ENCODE measurements at regions not wholly inside any gene's neighbourhood (a gene's known extent, or its start where the extent isn't known, plus 50 kb on each side); places are given as distances from the start of the nearest gene placed in this dataset.

DNA sequence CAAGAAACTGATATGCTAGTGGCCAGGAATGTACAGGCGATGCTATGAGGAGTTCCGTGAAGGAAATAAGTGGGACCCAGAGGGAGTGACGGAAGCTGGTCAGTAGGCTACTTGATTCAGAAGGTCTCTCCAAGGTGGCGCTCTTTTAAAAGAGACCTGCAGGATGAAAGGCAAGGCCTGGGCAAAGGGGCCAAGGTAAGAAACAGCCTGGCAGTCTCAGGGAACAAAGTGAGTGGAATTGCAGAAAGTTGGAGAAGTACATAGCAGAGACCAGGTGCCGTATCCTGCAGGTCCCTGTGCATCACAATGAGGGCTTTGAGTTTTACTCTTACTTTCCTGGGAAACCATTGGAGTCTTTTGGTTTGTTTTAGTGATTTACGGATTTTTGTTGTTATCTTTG, 905.6 kb downstream of the BCL11B start:
- in situ Hi-C loops (cut with HindIII; ENCODE audit: low sequenced_read_pairs), result no loop called here

DNA sequence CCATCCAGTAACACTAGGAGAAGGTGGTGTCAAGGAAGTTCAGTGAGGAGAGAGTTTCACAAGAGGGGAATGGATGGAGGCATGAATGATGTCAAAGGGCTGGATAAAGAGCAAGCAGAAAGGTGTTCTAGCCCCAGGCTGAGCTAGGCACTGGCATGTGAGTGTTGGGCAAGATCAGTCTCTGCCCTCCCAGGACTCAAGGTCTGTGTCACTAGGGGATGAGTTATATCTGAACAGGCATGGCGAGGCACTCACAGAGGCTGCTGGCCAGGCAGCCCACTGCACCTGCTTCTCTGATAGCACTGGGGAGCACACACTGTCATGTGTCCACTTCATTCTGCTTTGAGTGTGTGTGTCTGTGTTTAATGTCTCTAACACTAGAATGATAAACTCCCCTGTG, 903.8 kb downstream of the BCL11B start:
- in situ Hi-C loops (cut with HindIII; ENCODE audit: low sequenced_read_pairs), result no loop called here

DNA sequence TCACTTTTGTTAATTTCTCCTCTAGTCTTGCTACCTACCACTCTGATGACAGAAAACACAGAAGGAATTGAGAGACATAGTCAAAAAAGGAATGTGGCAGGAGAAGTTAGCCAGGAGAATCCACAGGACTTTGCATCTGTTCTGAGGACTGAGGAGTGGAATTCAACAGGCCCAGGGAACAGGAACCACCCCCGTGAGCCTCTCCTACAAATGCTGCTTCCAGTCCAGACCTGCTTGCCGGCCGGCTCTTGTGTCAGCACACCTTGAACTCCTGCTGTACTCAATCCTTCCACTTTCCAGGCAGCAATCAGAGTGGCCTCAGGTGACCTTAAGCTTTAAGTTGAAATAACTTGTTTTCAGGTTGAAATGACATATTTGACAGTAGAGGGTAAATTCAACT, 903.1 kb downstream of the BCL11B start:
- in situ Hi-C loops (cut with HindIII; ENCODE audit: low sequenced_read_pairs), result no loop called here

DNA sequence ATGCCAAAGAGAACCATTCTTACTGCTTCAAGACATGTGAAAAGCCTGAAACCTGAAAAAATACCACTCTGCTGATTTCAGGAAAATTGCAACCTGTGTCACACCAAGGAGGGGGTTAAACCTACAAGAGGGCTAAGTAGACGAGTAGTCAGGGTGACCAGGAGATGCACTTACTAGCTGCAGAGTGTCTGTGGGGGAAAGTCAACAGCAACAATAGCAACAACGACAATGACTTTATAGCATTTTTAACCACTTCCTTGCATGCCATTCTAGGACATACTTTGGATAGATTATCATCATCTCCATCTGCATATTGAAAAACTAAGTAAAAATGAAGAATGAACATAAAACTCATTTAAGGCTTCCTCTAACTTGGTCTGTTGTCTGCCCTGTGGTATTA, 902.7 kb downstream of the BCL11B start:
- in situ Hi-C loops (cut with HindIII; ENCODE audit: low sequenced_read_pairs), result no loop called here

- in situ Hi-C loops (cut with HindIII; ENCODE audit: low sequenced_read_pairs), result no loop called here
Observed at GRCh38 chr14:98370352-98370751, 901.6 kb downstream of the BCL11B start.

- in situ Hi-C loops (cut with HindIII; ENCODE audit: low sequenced_read_pairs), result no loop called here
Observed at GRCh38 chr14:98371141-98371540, 900.9 kb downstream of the BCL11B start.

DNA sequence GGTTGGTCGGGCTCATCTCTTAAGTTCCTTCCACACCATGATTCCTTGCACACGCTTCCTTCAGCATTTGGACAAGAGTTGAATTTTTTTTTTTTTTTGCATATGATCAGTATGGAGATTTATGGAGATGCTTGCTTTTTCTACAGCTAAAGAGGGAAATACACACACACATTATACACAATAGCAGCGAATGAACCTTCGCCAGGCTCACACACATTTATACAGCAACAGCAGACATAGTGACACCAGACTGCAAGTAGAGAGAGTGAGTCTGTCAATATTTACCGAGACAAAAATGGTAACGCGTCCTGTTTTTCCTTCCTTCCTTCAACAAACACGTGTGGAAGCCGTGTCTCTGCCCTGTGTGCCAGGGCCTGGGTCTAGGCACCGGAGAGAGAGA, 897.9 kb downstream of the BCL11B start:
- in situ Hi-C loops (cut with HindIII; ENCODE audit: low sequenced_read_pairs), result no loop called here

- in situ Hi-C loops (cut with HindIII; ENCODE audit: low sequenced_read_pairs), result no loop called here
Observed at GRCh38 chr14:98375566-98375965, 896.4 kb downstream of the BCL11B start.

DNA sequence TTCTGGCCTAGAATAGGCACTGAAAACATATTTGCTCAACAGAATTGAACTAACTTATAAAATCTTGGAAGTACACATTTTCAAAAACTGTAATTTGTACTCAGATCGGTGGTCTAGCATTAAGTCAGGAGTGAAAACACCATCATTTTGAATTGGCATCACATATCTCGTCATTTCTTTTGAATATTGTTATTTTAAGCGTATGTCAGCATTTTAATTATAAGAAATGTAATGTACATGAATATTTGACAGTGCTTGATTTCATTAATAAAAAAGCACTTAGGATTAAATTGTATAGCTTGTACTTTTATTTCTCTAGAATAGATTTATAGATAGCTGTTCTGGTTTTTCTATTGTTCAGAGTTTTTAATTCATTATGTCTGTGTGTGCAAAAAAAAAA, 892.2 kb downstream of the BCL11B start:
- in situ Hi-C loops (cut with HindIII; ENCODE audit: low sequenced_read_pairs), result no loop called here

GRCh38 chr14:98382662-98383061, 889.3 kb downstream of the BCL11B start:
- in situ Hi-C loops (cut with HindIII; ENCODE audit: low sequenced_read_pairs), result no loop called here

DNA sequence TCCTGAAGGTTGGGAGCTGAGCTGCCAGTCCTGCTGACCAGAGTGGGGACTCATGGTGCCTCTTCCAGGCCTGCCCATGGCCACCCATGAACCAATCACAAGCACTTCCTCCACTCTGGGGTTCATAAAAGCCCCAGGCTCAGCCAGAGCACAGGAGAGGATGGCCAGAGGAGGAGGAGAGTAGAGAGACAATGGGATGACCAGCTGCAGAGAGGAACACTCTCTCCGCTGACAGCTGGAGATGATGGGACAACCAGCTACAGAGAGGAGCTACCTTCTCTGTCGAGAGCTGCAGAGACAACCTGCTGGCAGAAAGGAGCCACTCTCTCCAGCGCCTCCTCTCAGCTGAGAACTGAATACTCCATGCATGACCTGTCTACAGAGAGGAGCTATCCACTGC, 886.1 kb downstream of the BCL11B start:
- in situ Hi-C loops (cut with HindIII; ENCODE audit: low sequenced_read_pairs), result no loop called here

DNA sequence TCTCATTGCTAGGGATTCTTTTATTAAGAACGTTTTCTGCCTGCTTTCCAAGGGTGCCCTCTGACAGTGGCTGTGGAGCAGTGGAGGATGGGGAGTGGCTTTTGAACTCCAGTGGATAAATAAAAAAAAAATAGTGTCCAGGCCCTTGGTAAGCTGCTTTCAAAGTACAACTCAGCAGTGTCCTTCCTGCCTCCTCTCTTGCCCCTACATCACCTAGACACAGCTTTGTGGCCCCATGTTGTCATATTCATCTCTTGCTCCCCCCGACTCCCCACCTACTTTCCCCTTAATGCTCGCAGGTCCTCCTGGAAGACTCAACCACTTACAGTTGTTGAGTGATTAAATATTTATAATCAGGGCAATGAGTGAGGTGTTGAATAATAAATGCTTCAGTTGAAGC, 880.9 kb downstream of the BCL11B start:
- in situ Hi-C loops (cut with HindIII; ENCODE audit: low sequenced_read_pairs), result no loop called here

DNA sequence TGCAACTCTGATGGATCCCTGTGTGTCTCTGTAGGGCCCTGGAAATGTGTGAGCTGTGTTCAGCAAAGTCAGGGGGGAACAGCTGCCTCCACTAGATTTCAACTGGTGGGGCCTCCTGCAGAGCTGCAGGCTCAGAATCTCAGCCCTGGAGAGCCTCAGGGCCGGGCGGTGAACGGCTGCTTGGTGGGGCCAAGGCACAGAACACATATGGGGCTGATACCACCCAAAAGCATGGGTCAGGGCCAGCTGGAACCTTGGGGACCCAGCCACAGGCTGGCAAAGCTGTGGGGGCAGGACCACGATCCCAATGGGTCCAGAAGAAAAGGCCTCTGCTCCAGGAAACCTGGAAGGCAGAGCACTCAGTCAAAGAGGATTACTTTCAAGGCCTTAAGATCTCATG, 878.5 kb downstream of the BCL11B start:
- in situ Hi-C loops (cut with HindIII; ENCODE audit: low sequenced_read_pairs), result no loop called here

- in situ Hi-C loops (cut with HindIII; ENCODE audit: low sequenced_read_pairs), result no loop called here
Observed at GRCh38 chr14:98404811-98405210, 867.2 kb downstream of the BCL11B start.

DNA sequence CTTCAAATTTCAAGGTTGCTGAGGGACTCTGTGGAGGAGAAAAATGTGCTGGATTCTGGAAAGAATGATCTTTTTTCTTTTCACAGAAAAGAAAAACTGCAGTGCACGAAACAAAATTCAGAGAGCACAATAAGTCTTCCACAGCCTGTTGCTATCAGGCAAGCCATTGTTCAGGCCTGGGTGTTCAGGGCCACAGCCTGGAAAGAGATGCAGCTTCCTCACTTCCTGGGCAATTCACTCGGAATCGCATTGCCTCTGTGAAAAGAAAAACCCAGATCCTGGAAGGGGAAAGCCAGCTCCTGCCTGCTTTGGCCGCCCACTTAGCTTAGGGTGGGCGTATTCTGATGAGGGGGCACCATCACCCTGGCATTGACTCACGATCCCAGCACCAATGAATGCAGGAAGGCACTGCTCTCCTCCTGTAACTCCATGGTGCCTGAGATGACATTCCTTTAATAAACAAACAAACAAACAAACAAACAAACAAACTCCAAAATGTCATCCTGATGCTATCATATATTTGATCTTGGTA, 863.9 kb downstream of the BCL11B start:
- in situ Hi-C loops (cut with HindIII; ENCODE audit: low sequenced_read_pairs), result no loop called here

DNA sequence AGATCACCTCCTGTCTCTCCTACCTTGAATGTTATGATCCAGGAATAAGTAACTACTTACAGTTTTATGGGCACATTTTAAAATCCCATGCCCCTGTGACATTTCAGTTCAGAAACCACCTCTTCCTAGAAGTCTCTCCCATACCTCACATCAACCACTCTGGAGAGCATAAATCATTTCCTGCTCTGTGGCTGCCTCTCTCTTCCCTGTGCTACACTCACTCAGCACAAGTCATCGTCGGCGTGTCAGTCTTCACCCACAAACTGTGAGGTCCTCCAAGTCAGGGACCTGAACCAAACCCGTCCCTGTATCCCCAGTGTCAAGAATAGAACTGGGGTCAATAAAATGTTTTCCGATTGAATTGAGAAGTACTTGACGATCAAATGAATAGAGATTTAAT, 863.3 kb downstream of the BCL11B start:
- in situ Hi-C loops (cut with HindIII; ENCODE audit: low sequenced_read_pairs), result no loop called here

DNA sequence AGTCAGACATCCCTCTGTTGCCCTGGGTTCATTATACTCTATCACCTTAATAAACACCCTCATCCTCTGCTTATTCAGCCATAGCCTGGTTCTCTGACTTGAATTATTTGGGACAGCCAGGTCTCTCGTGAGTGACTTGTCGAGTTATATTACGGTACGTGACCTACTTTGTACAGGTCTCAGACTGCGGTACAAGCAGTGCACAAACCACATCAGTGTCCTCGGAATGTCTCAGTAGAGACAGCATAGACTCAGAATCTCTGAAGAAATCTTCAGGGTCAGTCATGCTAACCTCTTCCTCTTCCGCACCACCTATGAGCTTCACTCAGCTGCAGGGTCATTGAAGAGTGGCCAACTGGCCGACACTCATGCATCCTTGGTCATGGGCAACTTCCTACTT, 860.8 kb downstream of the BCL11B start:
- in situ Hi-C loops (cut with HindIII; ENCODE audit: low sequenced_read_pairs), result no loop called here

DNA sequence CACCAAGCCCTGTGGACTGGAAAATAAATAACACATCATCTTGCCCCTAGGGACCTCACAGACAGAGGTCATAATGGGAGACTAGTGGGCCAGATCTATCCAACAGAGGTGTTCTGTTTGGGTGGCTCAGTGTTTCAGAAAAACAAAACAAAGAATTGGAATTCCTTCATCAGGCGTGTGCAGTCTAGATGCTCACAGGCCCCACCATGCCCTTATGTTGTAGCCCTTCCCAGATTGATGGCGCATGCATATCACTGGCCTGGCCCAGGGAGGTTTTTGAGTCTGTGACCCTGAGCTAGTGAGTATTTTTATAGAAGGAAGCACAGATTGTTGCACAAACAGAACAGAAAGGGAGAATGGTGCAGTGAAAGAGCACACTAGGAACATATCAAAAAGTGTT, 859.6 kb downstream of the BCL11B start:
- in situ Hi-C loops (cut with HindIII; ENCODE audit: low sequenced_read_pairs), result no loop called here

DNA sequence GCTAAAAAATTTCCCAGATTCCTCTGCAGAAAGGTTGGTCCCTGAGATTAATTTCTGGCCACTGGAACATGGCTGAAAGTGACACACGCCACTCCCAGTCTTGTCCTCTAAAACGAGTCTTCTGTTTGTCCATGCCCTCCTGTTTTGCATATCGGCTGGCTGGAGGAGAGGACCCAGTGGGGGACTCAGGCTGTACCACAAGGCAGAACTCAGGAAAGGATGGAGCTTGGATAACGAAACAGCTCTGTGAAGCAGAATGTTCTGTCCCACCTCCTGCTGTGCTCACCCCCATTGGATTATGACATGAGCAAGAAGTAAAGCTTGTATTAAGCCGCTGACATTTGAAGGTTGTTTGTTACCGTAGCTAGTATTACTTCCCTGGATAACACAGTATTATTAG, 856.2 kb downstream of the BCL11B start:
- in situ Hi-C loops (cut with HindIII; ENCODE audit: low sequenced_read_pairs), result no loop called here

- in situ Hi-C loops (cut with HindIII; ENCODE audit: low sequenced_read_pairs), result no loop called here
Observed at GRCh38 chr14:98417001-98417400, 855.0 kb downstream of the BCL11B start.

DNA sequence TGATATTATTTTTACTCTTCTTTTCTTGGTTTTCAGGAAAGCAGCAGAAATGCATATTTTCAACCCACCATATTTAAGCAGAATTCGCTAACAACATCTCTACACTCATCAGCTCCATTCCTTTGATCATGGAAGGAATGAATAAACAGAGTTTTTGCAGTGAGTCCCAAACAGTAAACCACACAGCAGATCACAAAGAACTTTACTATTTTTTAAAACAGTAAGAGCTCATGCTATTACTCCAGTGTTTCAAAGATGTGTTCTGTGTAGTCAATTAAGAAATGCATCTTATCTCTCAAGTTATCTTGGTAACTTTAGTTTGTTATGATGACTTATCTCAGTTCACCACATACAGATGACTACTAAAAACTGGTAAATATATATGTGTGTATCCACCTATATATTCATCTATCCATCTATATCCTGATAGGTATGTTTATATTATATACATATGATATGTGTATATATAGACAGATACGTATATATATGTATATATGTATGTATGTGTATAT, 843.5 kb downstream of the BCL11B start:
- in situ Hi-C loops (cut with HindIII; ENCODE audit: low sequenced_read_pairs), result no loop called here

DNA sequence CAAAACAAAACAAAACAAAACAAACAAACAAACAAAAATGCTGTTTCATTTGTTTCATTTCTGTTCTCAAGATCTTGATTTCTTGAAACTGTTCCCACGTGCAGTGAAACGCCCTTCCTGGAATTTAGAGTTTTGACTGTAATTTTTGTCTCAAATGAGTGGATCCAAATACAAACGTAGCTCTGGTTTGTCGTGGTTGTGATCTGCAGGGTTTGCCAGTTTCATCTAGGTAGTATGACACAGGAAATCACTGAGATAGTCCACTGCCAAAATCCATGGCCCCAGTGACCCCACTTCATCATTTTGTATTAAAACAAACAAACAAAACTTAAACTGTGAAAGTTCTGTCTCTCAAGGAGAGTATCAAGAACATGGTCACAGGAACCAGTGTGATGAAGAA, 838.6 kb downstream of the BCL11B start:
- in situ Hi-C loops (cut with HindIII; ENCODE audit: low sequenced_read_pairs), result no loop called here

DNA sequence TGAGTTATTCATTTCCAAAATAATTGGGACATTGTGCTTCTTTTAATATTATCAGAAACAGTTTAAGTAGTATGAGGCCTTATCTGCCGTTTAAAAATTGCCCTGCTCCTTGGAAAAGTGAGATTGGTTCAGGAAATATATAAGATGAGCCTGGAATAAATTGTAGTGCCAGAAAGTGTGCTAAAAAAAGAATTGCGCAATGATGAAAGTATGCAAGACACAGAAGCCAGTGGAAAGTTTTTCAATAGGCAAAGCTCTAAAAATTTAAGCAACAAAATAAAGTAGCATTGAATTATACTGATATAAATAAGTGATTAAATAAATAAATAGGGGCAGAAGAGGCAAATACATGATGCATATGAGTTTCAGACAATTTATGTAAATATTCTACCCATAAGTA, 834.9 kb downstream of the BCL11B start:
- in situ Hi-C loops (cut with HindIII; ENCODE audit: low sequenced_read_pairs), result no loop called here

DNA sequence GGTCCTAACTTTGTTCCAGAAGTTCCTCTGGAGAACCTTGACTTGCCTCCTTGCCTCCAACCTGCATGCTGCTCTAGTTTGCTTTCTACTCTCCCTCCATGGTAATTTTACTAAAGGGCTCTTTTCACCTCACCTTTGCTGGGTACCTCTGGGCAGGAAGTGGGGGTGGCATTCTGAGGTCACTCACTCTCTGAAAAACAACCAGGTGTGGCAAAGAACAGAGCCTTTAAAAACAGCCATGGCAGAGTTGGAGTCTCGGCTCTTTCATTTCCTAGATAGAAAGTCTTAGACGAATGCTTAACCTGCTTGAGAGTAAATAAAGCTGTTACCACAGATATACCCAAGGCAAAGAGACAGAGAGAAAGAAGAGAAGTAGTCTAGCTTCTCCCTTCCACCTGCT, 827.9 kb downstream of the BCL11B start:
- in situ Hi-C loops (cut with HindIII; ENCODE audit: low sequenced_read_pairs), result no loop called here
